HEK293 (cell line): ENCODE measurements at regions not wholly inside any gene's neighbourhood (a gene's known extent, or its start where the extent isn't known, plus 50 kb on each side); places are given as distances from the start of the nearest gene placed in this dataset.

ENCODE experiments used
- CTCF ChIP-seq: fragments of 450-650 bp; formaldehyde crosslinking; IDR thresholded peaks from 2 replicates; pipeline ENCODE4 v1.5.1; 2016; ENCODE audit warnings: missing biosample characterization, missing genetic modification characterization
- MYNN ChIP-seq: fragments of 450-650 bp; formaldehyde crosslinking; IDR thresholded peaks from 2 replicates; pipeline ENCODE4 v1.5.1; 2016; ENCODE audit warnings: missing biosample characterization, missing genetic modification characterization, borderline replicate concordance
- PATZ1 ChIP-seq: fragments of 450-650 bp; formaldehyde crosslinking; IDR thresholded peaks from 2 replicates; pipeline ENCODE4 v1.5.1; 2016; ENCODE audit warnings: missing biosample characterization, missing genetic modification characterization
- PRDM10 ChIP-seq: fragments of 450-650 bp; formaldehyde crosslinking; IDR thresholded peaks from 2 replicates; pipeline ENCODE4 v1.5.1; 2016; ENCODE audit warnings: missing biosample characterization, missing genetic modification characterization
- YY1 ChIP-seq: fragments of 450-650 bp; formaldehyde crosslinking; IDR thresholded peaks from 2 replicates; pipeline ENCODE4 v1.5.1; 2018; ENCODE audit warnings: missing biosample characterization, missing genetic modification characterization
- ZNF184 ChIP-seq: fragments of 450-650 bp; IDR thresholded peaks from 2 replicates; pipeline ENCODE4 v1.5.1; 2018; ENCODE audit warnings: missing biosample characterization, mild to moderate bottlenecking, missing genetic modification characterization
- ZNF23 ChIP-seq: fragments of 450-650 bp; formaldehyde crosslinking; IDR thresholded peaks from 2 replicates; pipeline ENCODE4 v1.5.1; 2016; ENCODE audit warnings: missing biosample characterization, missing genetic modification characterization, borderline replicate concordance
- ZNF404 ChIP-seq: fragments of 450-650 bp; formaldehyde crosslinking; IDR thresholded peaks from 2 replicates; pipeline ENCODE4 v1.5.1; 2017; ENCODE audit warnings: missing biosample characterization, missing genetic modification characterization
- ZNF544 ChIP-seq: fragments of 450-650 bp; formaldehyde crosslinking; IDR thresholded peaks from 2 replicates; pipeline ENCODE4 v1.5.0; 2017; ENCODE audit warnings: missing biosample characterization, missing genetic modification characterization
- ZNF549 ChIP-seq: fragments of 450-650 bp; IDR thresholded peaks from 2 replicates; pipeline ENCODE4 v1.5.1; 2018; ENCODE audit warnings: missing biosample characterization, missing genetic modification characterization, mild to moderate bottlenecking, inconsistent platforms, moderate library complexity
- ZNF670 ChIP-seq: fragments of 450-650 bp; formaldehyde crosslinking; IDR thresholded peaks from 2 replicates; pipeline ENCODE4 v1.5.1; 2016; ENCODE audit warnings: missing biosample characterization, missing genetic modification characterization, low read depth
- TF ChIP-seq, protein P1 (sequence below): fragments of 450-650 bp; formaldehyde crosslinking; IDR thresholded peaks from 2 replicates; pipeline ENCODE4 v1.5.1; 2016; ENCODE audit warnings: missing biosample characterization, missing genetic modification characterization

GRCh38 chr3:166187237-166187636 lies 350.0 kb upstream of the BCHE start:
- TF ChIP-seq PRDM10 (tag by site-specific recombination) (no peak), CTCF (no peak), ZNF549 (tag by site-specific recombination) (no peak), ZNF544 (tag by site-specific recombination) (no peak), ZNF184 (tag by site-specific recombination) (no peak), PATZ1 (tag by site-specific recombination) (no peak), ZNF23 (no peak), YY1 (no peak), ZNF670 (no peak), ZNF404 (tag by site-specific recombination) (no peak), MYNN (tag by site-specific recombination) (no peak)
- TF ChIP-seq, protein P1, sequence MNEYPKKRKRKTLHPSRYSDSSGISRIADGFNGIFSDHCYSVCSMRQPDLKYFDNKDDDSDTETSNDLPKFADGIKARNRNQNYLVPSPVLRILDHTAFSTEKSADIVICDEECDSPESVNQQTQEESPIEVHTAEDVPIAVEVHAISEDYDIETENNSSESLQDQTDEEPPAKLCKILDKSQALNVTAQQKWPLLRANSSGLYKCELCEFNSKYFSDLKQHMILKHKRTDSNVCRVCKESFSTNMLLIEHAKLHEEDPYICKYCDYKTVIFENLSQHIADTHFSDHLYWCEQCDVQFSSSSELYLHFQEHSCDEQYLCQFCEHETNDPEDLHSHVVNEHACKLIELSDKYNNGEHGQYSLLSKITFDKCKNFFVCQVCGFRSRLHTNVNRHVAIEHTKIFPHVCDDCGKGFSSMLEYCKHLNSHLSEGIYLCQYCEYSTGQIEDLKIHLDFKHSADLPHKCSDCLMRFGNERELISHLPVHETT (tag by site-specific recombination): no peak
